Upper lobe of left lung (tissue), 4 donors: ENCODE measurements at regions not wholly inside any gene's neighbourhood (a gene's known extent, or its start where the extent isn't known, plus 50 kb on each side); places are given as distances from the start of the nearest gene placed in this dataset.

ENCODE experiments used
- CTCF ChIP-seq, 6 experiments: fragments of 450-650 bp in 4 of 6; fragments of 200-600 bp in 2 of 6; sonication (generic) in 2 of 6; IDR thresholded peaks; one replicate each; pipeline ENCODE4 v1.5.1; 2016 to 2019; ENCODE audit warnings: antibody characterized with exemption in 6 of 6
- EP300 ChIP-seq, 4 donors: sonication (generic); formaldehyde crosslinking; IDR thresholded peaks; one replicate each; pipeline ENCODE4 v1.5.1; 2017; ENCODE audit warnings: antibody characterized with exemption in 4 of 4, control low read depth in 2 of 4
- POLR2AphosphoS5 ChIP-seq, 2 donors: sonication (generic); formaldehyde crosslinking; IDR thresholded peaks; one replicate each; pipeline ENCODE4 v1.5.1; 2017; ENCODE audit warnings: antibody characterized with exemption in 2 of 2

DNA sequence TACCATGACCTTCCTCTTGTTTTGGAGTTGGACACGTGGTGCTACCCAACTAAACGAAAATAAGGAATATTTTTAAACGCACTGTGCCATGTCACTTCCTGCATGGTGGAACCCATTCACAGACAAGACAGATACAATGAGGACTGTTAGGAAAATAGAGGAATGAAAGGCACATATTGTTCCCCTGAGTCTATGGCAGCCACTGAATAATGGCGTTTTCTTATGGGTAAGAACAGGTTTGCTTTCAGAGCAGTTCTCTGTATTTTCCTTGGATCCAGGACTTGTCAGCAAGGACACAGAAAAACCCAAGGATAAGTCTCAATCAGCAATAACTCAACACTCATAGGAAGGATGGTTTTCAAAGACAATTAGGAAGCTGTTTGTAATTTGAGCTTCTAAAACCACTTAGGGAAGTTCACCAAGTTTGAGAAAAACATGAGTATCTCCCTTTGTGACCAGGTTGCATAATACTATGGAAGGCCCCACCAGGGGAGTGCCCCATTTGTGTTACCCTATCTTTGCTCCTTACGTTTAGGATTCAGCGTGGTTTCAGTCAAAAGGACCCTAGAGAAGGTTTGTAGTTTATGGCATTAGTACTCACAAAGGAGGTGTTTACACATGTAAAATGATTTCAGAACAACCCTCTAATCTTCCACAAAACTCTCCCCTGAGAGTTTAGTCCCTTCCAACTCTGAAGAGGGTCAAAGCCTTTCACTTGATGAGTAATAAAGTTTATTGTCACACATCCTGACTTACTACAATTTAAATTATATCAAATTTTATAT lies 487.2 kb upstream of the ATP11B start:
- no peak for TF ChIP-seq POLR2AphosphoS5 (IDR thresholded peaks at IDR 0.05)
- no peak for TF ChIP-seq CTCF (IDR thresholded peaks at IDR 0.05)
- no peak for TF ChIP-seq EP300 (IDR thresholded peaks at IDR 0.05)
